Stimulated activated CD8-positive, alpha-beta memory T cell treated with anti-CD3 and anti-CD28 coated beads, Interleukin-12 subunit alpha, Interleukin-12 subunit beta, amount 100 ng/mL, for 24 hours (primary cell): ENCODE measurements at regions not wholly inside any gene's neighbourhood (a gene's known extent, or its start where the extent isn't known, plus 50 kb on each side); places are given as distances from the start of the nearest gene placed in this dataset.
"Not testable (repeated sequence)": the region's sequence is repeated elsewhere in the genome, so short reads cannot be mapped to it uniquely, and the experiment has no call there.

Experiments used
- DNase-seq: peaks from one replicate; pipeline ENCODE4 v3.0.0-alpha.2; 2020; ENCODE audit errors: extremely low read depth

DNA sequence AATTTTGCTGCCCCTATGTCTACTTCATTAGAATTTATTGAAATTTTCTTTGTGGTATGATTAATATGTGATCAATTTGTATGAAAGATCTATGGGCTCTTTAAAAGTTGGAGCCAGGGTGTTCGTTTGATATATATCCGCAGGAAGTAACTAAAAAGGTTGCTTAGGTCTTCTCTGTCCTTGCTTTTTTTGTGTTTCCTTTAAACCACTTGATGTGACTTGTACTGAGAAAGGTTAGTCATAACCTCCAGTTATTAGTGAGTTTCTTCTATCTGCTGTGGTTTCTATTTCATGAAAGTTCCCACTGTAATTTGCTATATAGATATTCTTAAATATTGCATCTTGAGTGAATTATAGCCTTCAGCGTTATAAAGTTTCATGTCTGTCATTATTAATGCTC is 585.3 kb upstream of the ARID1B start:
- DNase-seq: no peak

GRCh38 chr6:156191390-156191789 is 585.8 kb upstream of the ARID1B start:
- DNase-seq: not testable (repeated sequence)

GRCh38 chr6:156190270-156190669 is 586.9 kb upstream of the ARID1B start:
- DNase-seq: no peak

GRCh38 chr6:156189714-156190113 is 587.5 kb upstream of the ARID1B start:
- no peak for DNase-seq

DNA sequence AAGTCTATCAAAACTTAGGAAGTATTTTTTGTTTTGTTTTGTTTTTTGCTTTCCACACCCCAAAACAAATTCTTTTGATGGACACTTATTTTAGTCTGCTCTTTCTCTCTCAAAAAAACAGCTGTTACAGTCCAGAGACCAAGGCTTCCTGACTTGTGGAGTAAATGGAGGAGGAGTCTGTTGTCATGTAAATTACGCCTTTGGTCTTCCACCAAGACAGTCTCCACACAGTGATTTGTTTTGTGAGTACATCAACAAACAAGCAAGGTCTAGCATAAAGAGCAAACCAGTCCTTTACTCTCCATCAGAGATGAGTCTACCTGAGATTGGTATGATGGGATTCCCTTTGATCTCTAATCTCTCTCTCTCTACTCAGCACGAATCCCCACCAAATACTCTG is 588.0 kb upstream of the ARID1B start:
- DNase-seq: no peak

GRCh38 chr6:156185113-156185512 is 592.1 kb upstream of the ARID1B start:
- no peak for DNase-seq

GRCh38 chr6:156183678-156184077 is 593.5 kb upstream of the ARID1B start:
- DNase-seq: no peak

- no peak for DNase-seq
Observed at GRCh38 chr6:156182356-156182755, 594.8 kb upstream of the ARID1B start.

DNA sequence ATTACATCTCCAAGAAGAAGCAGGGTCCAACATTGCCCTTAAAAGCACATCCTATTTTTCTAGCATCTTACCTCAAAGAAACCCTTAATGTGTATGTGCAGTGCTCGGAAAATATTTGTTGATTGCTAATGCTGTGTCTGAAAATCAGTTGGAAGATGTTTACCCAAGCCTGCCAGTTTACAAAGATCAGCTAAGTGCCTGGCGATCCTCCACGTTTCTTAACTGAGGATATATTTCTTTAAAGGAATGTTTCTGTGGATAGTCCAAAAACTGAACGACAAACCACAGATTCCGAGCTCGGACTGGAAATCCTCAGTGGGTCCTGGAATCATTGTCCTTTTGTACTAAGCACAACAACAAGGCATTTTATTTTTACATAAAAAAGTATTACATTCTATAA is 595.7 kb upstream of the ARID1B start:
- DNase-seq: no peak

- no peak for DNase-seq
Observed at GRCh38 chr6:156175971-156176421, 601.2 kb upstream of the ARID1B start.

- DNase-seq: no peak
Observed at GRCh38 chr6:156175433-156175832, 601.7 kb upstream of the ARID1B start.

DNA sequence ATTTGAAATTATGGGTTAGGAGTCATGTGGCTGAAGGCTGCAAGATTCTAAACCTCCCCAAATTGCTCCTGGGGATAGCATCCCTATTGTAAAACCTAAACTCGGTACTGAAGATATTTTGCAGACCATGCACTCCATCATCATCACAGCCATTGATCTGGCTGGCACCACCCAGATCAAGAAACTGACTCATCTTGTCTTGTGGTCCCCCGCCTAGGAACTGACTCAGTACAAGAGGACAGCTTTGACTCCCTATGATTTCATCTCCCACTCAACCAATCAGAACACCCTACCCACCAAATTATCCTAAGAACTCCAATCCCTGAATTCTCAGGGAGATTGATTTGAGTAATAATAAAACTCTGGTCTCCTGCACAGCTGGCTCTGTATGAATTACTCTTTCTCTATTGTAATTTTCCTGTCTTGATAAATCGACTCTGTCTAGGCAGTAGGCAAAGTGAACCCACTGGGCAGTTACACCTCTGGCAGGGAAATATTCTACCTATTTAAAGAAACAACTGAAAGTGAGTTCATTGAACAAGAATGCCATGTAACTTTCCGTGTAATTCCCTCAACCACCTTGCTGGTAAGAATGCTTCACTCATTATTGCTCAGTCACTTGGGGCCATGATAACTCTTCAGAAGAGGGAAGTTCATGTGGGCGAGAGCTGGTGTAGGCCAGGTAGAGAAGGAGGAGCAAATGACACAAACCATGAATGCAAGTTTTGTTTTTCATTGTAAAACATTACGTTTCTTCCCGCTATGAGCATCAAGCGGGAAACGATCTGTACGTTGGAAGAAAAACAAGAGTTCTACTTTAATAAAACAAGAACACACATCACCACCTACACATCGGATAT is 602.9 kb upstream of the ARID1B start:
- DNase-seq: no peak

- no peak for DNase-seq
Observed at GRCh38 chr6:156169371-156169770, 607.8 kb upstream of the ARID1B start.

GRCh38 chr6:156167625-156168071 is 609.5 kb upstream of the ARID1B start:
- no peak for DNase-seq

DNA sequence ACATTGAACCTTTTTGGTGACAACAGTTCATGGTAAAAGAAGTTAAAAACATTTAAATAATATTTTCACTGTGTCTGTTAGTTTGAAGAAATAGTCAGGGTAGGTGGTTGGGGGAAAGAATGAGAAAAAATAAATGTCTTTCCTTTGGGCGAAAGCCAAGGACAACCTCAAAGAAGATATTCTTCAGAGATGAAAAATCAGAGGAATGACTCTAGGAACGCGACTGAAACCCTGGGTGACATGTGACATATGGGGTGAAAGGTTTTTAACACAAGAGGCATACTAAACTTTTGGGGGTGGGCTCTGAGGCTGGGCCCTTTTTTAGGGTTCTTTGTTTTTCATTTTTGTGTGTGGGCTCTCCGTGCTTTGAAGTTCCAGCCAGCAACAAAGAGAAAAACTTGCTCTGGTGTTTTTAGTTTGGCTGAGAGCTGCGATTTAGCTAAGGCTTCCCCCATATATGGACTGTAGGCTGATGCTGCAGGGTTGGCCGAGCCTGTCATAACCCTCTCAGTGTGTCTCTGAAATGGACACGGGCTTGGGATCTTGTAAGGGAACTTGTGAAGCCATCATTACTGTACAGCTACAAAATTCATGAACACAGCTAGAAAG is 610.1 kb upstream of the ARID1B start:
- DNase-seq: no peak

DNA sequence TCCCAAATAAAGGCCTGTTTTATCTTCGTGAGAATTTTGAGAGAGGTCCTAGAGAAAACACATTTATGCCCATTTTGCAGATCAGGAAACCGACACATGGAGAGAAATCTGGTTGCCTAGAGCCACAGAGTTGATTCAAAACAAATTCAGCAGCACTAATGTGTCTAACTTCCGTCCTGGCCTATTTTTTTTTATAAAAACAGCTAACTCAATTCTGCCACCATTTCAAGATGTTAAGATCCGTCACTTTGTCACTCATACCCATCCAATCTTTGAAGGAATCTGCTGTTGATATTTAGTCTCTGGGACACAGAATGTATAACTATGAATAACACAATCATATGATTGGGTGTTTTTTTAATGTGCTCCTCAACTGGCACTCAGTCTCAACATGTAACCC is 611.1 kb upstream of the ARID1B start:
- no peak for DNase-seq

DNA sequence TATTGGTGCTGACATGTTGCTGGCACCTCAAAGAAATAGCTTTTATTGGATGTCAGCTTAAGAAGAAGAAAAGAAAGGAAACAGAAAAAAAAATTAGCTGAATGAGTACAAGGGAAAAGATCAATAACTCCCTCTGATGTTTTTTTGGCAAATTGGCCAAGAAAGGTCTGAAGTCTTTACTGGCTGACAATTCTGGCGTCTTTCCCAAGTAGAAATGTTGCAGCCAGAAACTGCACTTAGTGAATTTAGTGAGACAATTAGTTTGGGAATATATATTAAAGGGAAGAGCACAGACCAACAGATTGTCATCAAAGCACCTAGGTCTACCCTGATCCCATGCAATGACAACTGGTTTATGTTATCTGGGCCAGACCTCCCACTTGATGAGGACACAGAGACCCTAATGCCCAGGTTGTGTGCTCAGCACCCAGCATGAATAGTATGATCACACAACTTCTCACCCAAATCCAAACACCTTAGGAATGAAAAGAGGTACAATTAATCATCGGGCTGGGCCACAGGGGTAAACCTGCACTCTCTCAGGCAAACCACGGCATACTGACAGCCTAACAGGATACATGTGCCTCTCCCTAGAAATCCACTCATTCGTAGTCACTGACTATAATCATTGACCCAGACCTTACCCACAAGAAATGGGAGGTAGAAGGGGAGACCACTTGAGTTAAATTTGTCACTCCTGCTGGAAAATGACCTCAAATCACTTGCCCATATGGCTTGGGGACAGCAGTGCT is 612.3 kb upstream of the ARID1B start:
- no peak for DNase-seq

DNA sequence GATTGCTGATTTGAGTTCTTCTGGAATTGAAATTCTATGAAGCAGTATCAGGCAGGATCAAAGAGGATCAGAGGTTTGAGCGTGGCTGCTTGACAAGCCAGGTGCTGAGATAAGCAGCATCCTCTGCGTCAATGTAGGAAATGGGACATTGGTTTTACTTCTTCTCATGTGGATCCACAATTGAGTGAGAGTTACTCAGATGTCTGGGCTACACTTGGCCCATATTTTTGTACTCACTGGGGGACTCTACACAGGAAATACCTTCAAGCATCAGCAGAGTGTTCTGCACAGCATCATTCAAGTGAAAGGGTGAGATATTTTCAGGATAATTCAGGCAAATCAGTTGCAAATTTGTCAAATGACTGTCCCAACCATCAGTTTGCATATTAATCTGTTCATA is 613.9 kb upstream of the ARID1B start:
- no peak for DNase-seq

GRCh38 chr6:156161471-156161870 is 615.7 kb upstream of the ARID1B start:
- no peak for DNase-seq

DNA sequence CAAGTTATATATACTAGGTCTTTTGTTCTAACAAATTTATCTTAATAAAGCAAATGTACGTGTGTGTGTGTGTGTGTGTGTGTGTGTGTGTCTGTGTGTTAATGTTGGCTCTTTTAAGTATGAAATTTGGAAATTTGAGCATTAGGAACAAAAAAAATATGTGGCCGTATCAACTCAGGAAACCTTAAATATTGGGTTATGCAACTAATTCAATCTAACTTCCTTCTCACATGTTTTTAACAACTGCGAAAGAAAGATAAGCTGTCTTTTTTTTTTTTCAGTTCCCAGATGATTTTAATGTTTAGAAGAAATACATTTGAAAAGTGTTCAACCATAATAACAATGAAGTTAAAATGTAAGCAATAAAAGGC is 616.4 kb upstream of the ARID1B start:
- DNase-seq: no peak

- no peak for DNase-seq
Observed at GRCh38 chr6:156160007-156160794, 617.0 kb upstream of the ARID1B start.

- DNase-seq: no peak
Observed at GRCh38 chr6:156154896-156155295, 622.3 kb upstream of the ARID1B start.
